ENCODE measurements at regions not wholly inside any gene's neighbourhood (a gene's known extent, or its start where the extent isn't known, plus 50 kb on each side); places are given as distances from the start of the nearest gene placed in this dataset.

- Histone ChIP-seq H3K27me3 (ENCODE audit: insufficient read depth) (no peaks in the 10 kb centered on the region), H3K9me2 (ENCODE audit: insufficient read depth) (peaks cover 4% of the 10 kb centered on the region; the same call in 1 of the 2 replicates), H2AFZ (peak overlapping the region; percentile 95), H3K4me2 (no peak overlapping the region), H4K20me1 (replicated peaks; ENCODE audit: insufficient read depth) (no peaks in the 10 kb centered on the region), H3F3A (replicated peaks; ENCODE audit: low read depth) (no peaks in the 10 kb centered on the region), H3K36me3 (ENCODE audit: insufficient read depth) (no peaks in the 10 kb centered on the region), H3K27ac (ENCODE audit: low read depth) (no peak overlapping the region), H3K4me1 (ENCODE audit: insufficient read depth) (no peaks in the 10 kb centered on the region), H3K4me3 (no peak overlapping the region), H3K79me2 (replicated peaks; ENCODE audit: insufficient read depth) (no peaks in the 10 kb centered on the region)
- Mint-ChIP-seq H3K27ac (no peak overlapping the region), H3K36me3 (ENCODE audit: low read depth) (no peaks in the 10 kb centered on the region), H3K9me3 (peaks cover 14% of the 10 kb centered on the region), H3K4me1 (peaks cover 7% of the 10 kb centered on the region; the same call in 2 of the 3 replicates), H3K4me3 (no peak overlapping the region), H3K27me3 (ENCODE audit: insufficient read depth, low read depth, poor library complexity) (no peaks in the 10 kb centered on the region)
- no peak for TF ChIP-seq CTCF (conservative IDR thresholded peaks at IDR 0.05; ENCODE audit: low read depth in 2 of 2)
- TF ChIP-seq EZH2 (IDR thresholded peaks at IDR 0.05; ENCODE audit: low read depth, unreplicated experiment) = no peak
- TF ChIP-seq REST (IDR thresholded peaks at IDR 0.05; ENCODE audit: unreplicated experiment) = no peak
- TF ChIP-seq EZH2phosphoT487 (IDR thresholded peaks at IDR 0.05; ENCODE audit: unreplicated experiment) = no peak
- TF ChIP-seq STAT1 (IDR thresholded peaks at IDR 0.05; ENCODE audit: unreplicated experiment) = no peak
- no peak for TF ChIP-seq ZNF462 (CRISPR knock-in tag; IDR thresholded peaks at IDR 0.05)
- no peak for TF ChIP-seq NANOG (IDR thresholded peaks at IDR 0.05; ENCODE audit: borderline replicate concordance)
- no peak for TF ChIP-seq ZNF114 (CRISPR knock-in tag; IDR thresholded peaks at IDR 0.05)
- no peak for TF ChIP-seq POLR2AphosphoS5 (IDR thresholded peaks at IDR 0.05; ENCODE audit: low read depth)
- no peak for TF ChIP-seq ZNF331 (CRISPR knock-in tag; IDR thresholded peaks at IDR 0.05; ENCODE audit: low read depth)
- no peak for TF ChIP-seq CREB1 (CRISPR knock-in tag; IDR thresholded peaks at IDR 0.05; ENCODE audit: low read depth)
- TF ChIP-seq, protein P1, sequence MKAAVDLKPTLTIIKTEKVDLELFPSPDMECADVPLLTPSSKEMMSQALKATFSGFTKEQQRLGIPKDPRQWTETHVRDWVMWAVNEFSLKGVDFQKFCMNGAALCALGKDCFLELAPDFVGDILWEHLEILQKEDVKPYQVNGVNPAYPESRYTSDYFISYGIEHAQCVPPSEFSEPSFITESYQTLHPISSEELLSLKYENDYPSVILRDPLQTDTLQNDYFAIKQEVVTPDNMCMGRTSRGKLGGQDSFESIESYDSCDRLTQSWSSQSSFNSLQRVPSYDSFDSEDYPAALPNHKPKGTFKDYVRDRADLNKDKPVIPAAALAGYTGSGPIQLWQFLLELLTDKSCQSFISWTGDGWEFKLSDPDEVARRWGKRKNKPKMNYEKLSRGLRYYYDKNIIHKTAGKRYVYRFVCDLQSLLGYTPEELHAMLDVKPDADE (IDR thresholded peaks at IDR 0.05) = no peak
- no peak for TF ChIP-seq JUNB (IDR thresholded peaks at IDR 0.05; ENCODE audit: unreplicated experiment)
- peak; percentile 15 for DNase-seq (ENCODE audit: low spot score)
- no peak for ATAC-seq
Measured at GRCh38 chr5:108437425-108437824, 55.5 kb upstream of the FBXL17 start.

Data from GM23338 (cell line).